Hematopoietic multipotent progenitor cell treated with erythropoietin and hydrocortisone succinate and interleukin-3 and kit ligand, for 4 days (in vitro differentiated cells): ENCODE measurements at regions not wholly inside any gene's neighbourhood (a gene's known extent, or its start where the extent isn't known, plus 50 kb on each side); places are given as distances from the start of the nearest gene placed in this dataset.
"Not testable (repeated sequence)": the region's sequence is repeated elsewhere in the genome, so short reads cannot be mapped to it uniquely, and the experiment has no call there.

Experiments
- DNase-seq: peaks from one replicate; pipeline ENCODE4 v3.0.0-alpha.2; 2015

- peak; percentile 35 for DNase-seq
Measured at GRCh38 chr17:30711626-30712507, 112.6 kb downstream of the CRLF3 start.

GRCh38 chr17:30711176-30711575, 113.3 kb downstream of the CRLF3 start:
- not testable (repeated sequence) for DNase-seq

- not testable (repeated sequence) for DNase-seq
Measured at GRCh38 chr17:30710276-30711088, 114.0 kb downstream of the CRLF3 start.

- DNase-seq, result peak; percentile 58
Measured at GRCh38 chr17:30709561-30710275, 114.8 kb downstream of the CRLF3 start.

- peak; percentile 69 for DNase-seq
Measured at GRCh38 chr17:30709096-30709495, 115.4 kb downstream of the CRLF3 start.

- DNase-seq, result peak; percentile 94
Measured at GRCh38 chr17:30708241-30709078, 116.0 kb downstream of the CRLF3 start.

GRCh38 chr17:30707724-30708240, 116.7 kb downstream of the CRLF3 start:
- DNase-seq, result peak; percentile 80

GRCh38 chr17:30706461-30707335, 117.8 kb downstream of the CRLF3 start:
- DNase-seq, result peak; percentile 64

GRCh38 chr17:30706004-30706403, 118.5 kb downstream of the CRLF3 start:
- peak; percentile 39 for DNase-seq

GRCh38 chr17:30701498-30701989, 122.9 kb downstream of the CRLF3 start:
- peak; percentile 46 for DNase-seq

GRCh38 chr17:30700833-30701232, 123.7 kb downstream of the CRLF3 start:
- not testable (repeated sequence) for DNase-seq

- DNase-seq, result peak; percentile 66
Measured at GRCh38 chr17:30697619-30698460, 126.7 kb downstream of the CRLF3 start.

GRCh38 chr17:30696234-30696633, 128.3 kb downstream of the CRLF3 start:
- DNase-seq, result no peak

GRCh38 chr17:30695265-30695811, 129.2 kb downstream of the CRLF3 start:
- DNase-seq, result not testable (repeated sequence)

- DNase-seq, result peak; percentile 79
Measured at GRCh38 chr17:30693772-30694171, 130.7 kb downstream of the CRLF3 start.

- DNase-seq, result not testable (repeated sequence)
Measured at GRCh38 chr17:30689266-30690000, 135.1 kb downstream of the CRLF3 start.

- not testable (repeated sequence) for DNase-seq
Measured at GRCh38 chr17:30686538-30687479, 137.7 kb downstream of the CRLF3 start.
